HepG2 (cell line): ENCODE measurements at regions not wholly inside any gene's neighbourhood (a gene's known extent, or its start where the extent isn't known, plus 50 kb on each side); places are given as distances from the start of the nearest gene placed in this dataset.

Source experiments
- ATF5 ChIP-seq: sonication (generic); formaldehyde crosslinking; IDR thresholded peaks from 2 replicates; pipeline ENCODE4 v1.4.0; 2020; ENCODE audit warnings: mild to moderate bottlenecking, low read depth, missing genetic modification reagents
- CCDC6 ChIP-seq: sonication (generic); formaldehyde crosslinking; IDR thresholded peaks from 2 replicates; pipeline ENCODE4 v1.8.1; 2022; ENCODE audit warnings: mild to moderate bottlenecking, missing genetic modification reagents, moderate library complexity
- CREM ChIP-seq, 2 experiments: sonication (generic) in 1 of 2; formaldehyde crosslinking in 1 of 2; IDR thresholded peaks; 2 replicates each; pipeline versions ENCODE4 v1.4.0 to v1.6.1; 2016 to 2020; ENCODE audit warnings: antibody characterized with exemption in 1 of 2, mild to moderate bottlenecking in 1 of 2, missing genetic modification reagents in 1 of 2
- DNMT3B ChIP-seq: conservative IDR thresholded peaks from 2 replicates; pipeline ENCODE4 v1.6.1; 2016; ENCODE audit warnings: missing biosample characterization, control low read depth
- HHEX ChIP-seq: IDR thresholded peaks from 2 replicates; pipeline ENCODE4 v1.6.1; 2016; ENCODE audit warnings: control low read depth
- HMGA1 ChIP-seq: sonication (generic); formaldehyde crosslinking; conservative IDR thresholded peaks from 2 replicates; pipeline ENCODE4 v1.4.0; 2020; ENCODE audit warnings: missing genetic modification reagents
- KAT7 ChIP-seq: IDR thresholded peaks from 2 replicates; pipeline ENCODE4 v1.6.1; 2018; ENCODE audit warnings: borderline replicate concordance, missing compliant biosample characterization
- KLF15 ChIP-seq: sonication (generic); formaldehyde crosslinking; IDR thresholded peaks from 2 replicates; pipeline ENCODE4 v1.8.1; 2023; ENCODE audit warnings: borderline replicate concordance, mild to moderate bottlenecking, inconsistent platforms, missing genetic modification reagents, mixed read lengths
- MNT ChIP-seq: fragments of 450-650 bp; IDR thresholded peaks from 2 replicates; pipeline ENCODE4 v1.6.1; 2016
- PHF20 ChIP-seq: sonication (generic); formaldehyde crosslinking; IDR thresholded peaks from 2 replicates; pipeline ENCODE4 v1.5.0; 2020; ENCODE audit warnings: mild to moderate bottlenecking, missing genetic modification reagents
- PHF5A ChIP-seq: IDR thresholded peaks from one replicate; pipeline ENCODE4 v1.6.1; 2018; ENCODE audit warnings: low read depth, missing genetic modification reagents; ENCODE audit not compliant: unreplicated experiment
- REXO4 ChIP-seq: sonication (generic); formaldehyde crosslinking; IDR thresholded peaks from 2 replicates; pipeline ENCODE4 v1.8.0; 2022; ENCODE audit warnings: missing genetic modification reagents, mild to moderate bottlenecking, borderline replicate concordance
- THAP11 ChIP-seq: IDR thresholded peaks from 2 replicates; pipeline ENCODE4 v1.6.1; 2016; ENCODE audit warnings: missing biosample characterization, missing genetic modification reagents
- ZNF326 ChIP-seq: sonication (generic); formaldehyde crosslinking; IDR thresholded peaks from 2 replicates; pipeline ENCODE4 v1.4.0; 2020; ENCODE audit warnings: missing genetic modification reagents, borderline replicate concordance
- ZNF512B ChIP-seq: sonication (generic); formaldehyde crosslinking; IDR thresholded peaks from 2 replicates; pipeline ENCODE4 v1.5.1; 2020; ENCODE audit warnings: missing genetic modification reagents, mild to moderate bottlenecking, borderline replicate concordance
- ZNF597 ChIP-seq: sonication (generic); formaldehyde crosslinking; IDR thresholded peaks from 2 replicates; pipeline ENCODE4 v1.5.0; 2020; ENCODE audit warnings: missing genetic modification reagents
- ZNF614 ChIP-seq: IDR thresholded peaks from 2 replicates; pipeline ENCODE4 v1.6.1; 2018; ENCODE audit warnings: missing biosample characterization, missing genetic modification reagents, inconsistent platforms, borderline replicate concordance
- ZNF784 ChIP-seq: sonication (generic); formaldehyde crosslinking; IDR thresholded peaks from 2 replicates; pipeline ENCODE4 v1.5.1; 2020; ENCODE audit warnings: missing genetic modification reagents, mild to moderate bottlenecking, borderline replicate concordance
- ZSCAN29 ChIP-seq: sonication (generic); formaldehyde crosslinking; conservative IDR thresholded peaks from 2 replicates; pipeline ENCODE4 v1.4.0; 2020; ENCODE audit warnings: mild to moderate bottlenecking, missing genetic modification reagents
- ZUFSP ChIP-seq: sonication (generic); formaldehyde crosslinking; IDR thresholded peaks from 2 replicates; pipeline ENCODE4 v1.9.0; 2021; ENCODE audit warnings: missing genetic modification reagents, mild to moderate bottlenecking, borderline replicate concordance

- peak; percentile 82 for TF ChIP-seq THAP11
- TF ChIP-seq DNMT3B: no peak
- peak; percentile 97 for TF ChIP-seq ZNF614 (CRISPR knock-in tag)
- TF ChIP-seq ATF5: no peak
- TF ChIP-seq ZNF326 (CRISPR knock-in tag): no peak
- TF ChIP-seq CREM (IDR thresholded peaks at IDR 0.05): peak; percentile 98
- no peak for TF ChIP-seq CREM (CRISPR knock-in tag; IDR thresholded peaks at IDR 0.05)
- TF ChIP-seq PHF20 (CRISPR knock-in tag): no peak
- no peak for TF ChIP-seq ZUFSP (CRISPR knock-in tag)
- peak; percentile 98 for TF ChIP-seq ZSCAN29 (CRISPR knock-in tag)
- peak; percentile 90 for TF ChIP-seq HHEX (CRISPR knock-in tag)
- no peak for TF ChIP-seq KLF15 (CRISPR knock-in tag)
- peak; percentile 97 for TF ChIP-seq PHF5A (CRISPR knock-in tag)
- no peak for TF ChIP-seq ZNF597 (CRISPR knock-in tag)
- no peak for TF ChIP-seq HMGA1 (CRISPR knock-in tag)
- peak; percentile 84; the same call in 1 of the 2 replicates for TF ChIP-seq ZNF784 (CRISPR knock-in tag)
- TF ChIP-seq KAT7 (CRISPR knock-in tag): no peak
- no peak for TF ChIP-seq REXO4 (CRISPR knock-in tag)
- TF ChIP-seq CCDC6 (CRISPR knock-in tag): peak; percentile 85
- no peak; the same call in 1 of the 2 replicates for TF ChIP-seq ZNF512B (CRISPR knock-in tag)
- TF ChIP-seq MNT: peak; percentile 64
Observed at GRCh38 chr6:137353842-137354397, 134.7 kb upstream of the IFNGR1 start (continued).
